Cardiac muscle cell (in vitro differentiated cells and primary cell): ENCODE measurements at regions not wholly inside any gene's neighbourhood (a gene's known extent, or its start where the extent isn't known, plus 50 kb on each side); places are given as distances from the start of the nearest gene placed in this dataset.

Experiments
- DNase-seq, 2 donors: peaks; one replicate each; pipeline versions ENCODE4 v3.0.0 to v3.0.0-alpha.2; 2010 to 2017; ENCODE audit warnings: low read depth in 1 of 2, low spot score in 1 of 2
- H3K27ac ChIP-seq: fragments of 200-600 bp; sonication (generic); 2 replicates; pipeline ENCODE4 v1.5.1; 2016
- H3K27me3 ChIP-seq: fragments of 200-600 bp; sonication (generic); 2 replicates; pipeline ENCODE4 v1.6.0; 2016; ENCODE audit warnings: control low read depth
- H3K36me3 ChIP-seq: fragments of 200-600 bp; sonication (generic); 2 replicates; pipeline ENCODE4 v1.5.1; 2016; ENCODE audit warnings: control low read depth
- H3K4me1 ChIP-seq: fragments of 200-600 bp; sonication (generic); 2 replicates; pipeline ENCODE4 v1.8.1; 2017; ENCODE audit warnings: low read depth, mild to moderate bottlenecking, mixed run types
- H3K4me3 ChIP-seq: fragments of 200-600 bp; sonication (generic); 2 replicates; pipeline ENCODE4 v1.5.1; 2016; ENCODE audit warnings: mild to moderate bottlenecking
- H3K9me3 ChIP-seq: fragments of 200-600 bp; sonication (generic); 2 replicates; pipeline ENCODE4 v1.5.1; 2017; ENCODE audit warnings: low read depth, mild to moderate bottlenecking, control low read depth
- CTCF ChIP-seq: IDR thresholded peaks from 2 replicates; pipeline ENCODE4 v1.5.1; 2012; ENCODE audit warnings: low read depth, mild to moderate bottlenecking, low read length

- no peaks in the 10 kb centered on the region for H3K9me3 ChIP-seq
- no peak overlapping the region for H3K27ac ChIP-seq
- H3K4me3 ChIP-seq = no peak overlapping the region
- no peaks in the 10 kb centered on the region for H3K4me1 ChIP-seq
- DNase-seq = no peak
- no peaks in the 10 kb centered on the region for H3K27me3 ChIP-seq
- no peak for TF ChIP-seq CTCF
- no peaks in the 10 kb centered on the region for H3K36me3 ChIP-seq
Observed at GRCh38 chr1:221310180-221310579, 430.9 kb downstream of the HLX start.

- no peak for TF ChIP-seq CTCF
- H3K27ac ChIP-seq = no peak overlapping the region
- H3K27me3 ChIP-seq = no peaks in the 10 kb centered on the region
- no peaks in the 10 kb centered on the region for H3K4me1 ChIP-seq
- H3K36me3 ChIP-seq = no peaks in the 10 kb centered on the region
- H3K9me3 ChIP-seq = no peaks in the 10 kb centered on the region
- peak in 1 of 2 donors; percentile 41 for DNase-seq
- no peak overlapping the region for H3K4me3 ChIP-seq
Observed at GRCh38 chr1:221315330-221315729, 426.6 kb downstream of the DUSP10 start.

GRCh38 chr1:221316491-221317056 is 425.3 kb downstream of the DUSP10 start:
- no peak overlapping the region for H3K27ac ChIP-seq
- TF ChIP-seq CTCF = no peak

GRCh38 chr1:221317537-221317936 is 424.4 kb downstream of the DUSP10 start:
- H3K9me3 ChIP-seq = no peaks in the 10 kb centered on the region

More at GRCh38 chr1:221316491-221317056, 425.3 kb downstream of the DUSP10 start:
- no peaks in the 10 kb centered on the region for H3K4me1 ChIP-seq
- no peak overlapping the region for H3K4me3 ChIP-seq
- no peaks in the 10 kb centered on the region for H3K9me3 ChIP-seq
- no peaks in the 10 kb centered on the region for H3K27me3 ChIP-seq
- peak in 1 of 2 donors; percentile 45 for DNase-seq
- H3K36me3 ChIP-seq = no peaks in the 10 kb centered on the region

GRCh38 chr1:221327954-221328353 is 413.9 kb downstream of the DUSP10 start:
- no peaks in the 10 kb centered on the region for H3K9me3 ChIP-seq
- no peak overlapping the region for H3K27ac ChIP-seq
- H3K4me3 ChIP-seq = no peak overlapping the region
- no peaks in the 10 kb centered on the region for H3K27me3 ChIP-seq
- H3K36me3 ChIP-seq = no peaks in the 10 kb centered on the region
- H3K4me1 ChIP-seq = no peaks in the 10 kb centered on the region
- peak in 1 of 2 donors; percentile 19 for DNase-seq
- no peak for TF ChIP-seq CTCF

More at GRCh38 chr1:221317537-221317936, 424.4 kb downstream of the DUSP10 start:
- H3K36me3 ChIP-seq = no peaks in the 10 kb centered on the region
- TF ChIP-seq CTCF = no peak
- no peaks in the 10 kb centered on the region for H3K4me1 ChIP-seq
- H3K27ac ChIP-seq = no peak overlapping the region
- H3K27me3 ChIP-seq = no peaks in the 10 kb centered on the region
- H3K4me3 ChIP-seq = no peak overlapping the region
- no peak for DNase-seq
